ENCODE measurements at regions not wholly inside any gene's neighbourhood (a gene's known extent, or its start where the extent isn't known, plus 50 kb on each side); places are given as distances from the start of the nearest gene placed in this dataset.
A peak's percentile ranks its signal among the peaks of the same experiment; 100 is the strongest.

GRCh38 chr7:116354546-116355423 lies 144.4 kb downstream of the TES start:
- FAIRE-seq, result peak; percentile 96
- Histone ChIP-seq H3K4me1 (ENCODE audit: insufficient read depth, low read length) (peaks cover 47% of the 10 kb centered on the region), H3K4me2 (ENCODE audit: low read length) (peak overlapping the region; percentile 81), H3K9me3 (ENCODE audit: insufficient read depth, low read depth, low read length) (no peaks in the 10 kb centered on the region), H3K27ac (ENCODE audit: low read depth, low read length) (peak overlapping the region; percentile 92), H2AFZ (ENCODE audit: low read depth, low read length) (no peak overlapping the region), H3K27me3 (ENCODE audit: insufficient read depth, low read length) (no peaks in the 10 kb centered on the region), H3K79me2 (ENCODE audit: insufficient read depth, low read length) (no peaks in the 10 kb centered on the region), H4K20me1 (ENCODE audit: insufficient read depth, low read length) (no peaks in the 10 kb centered on the region), H3K36me3 (ENCODE audit: insufficient read depth, low read length) (no peaks in the 10 kb centered on the region), H3K9ac (ENCODE audit: low read length) (peak overlapping the region; percentile 73), H3K4me3 (ENCODE audit: insufficient read depth, low read depth, low read length) (peak overlapping the region; percentile 30)
- H3K27me3 Mint-ChIP-seq (ENCODE audit: low read depth, unreplicated experiment), result no peaks in the 10 kb centered on the region
- H3K36me3 Mint-ChIP-seq (ENCODE audit: low read depth, unreplicated experiment), result no peaks in the 10 kb centered on the region
- peak overlapping the region; percentile 98 for H3K27ac Mint-ChIP-seq (ENCODE audit: unreplicated experiment)
- peaks cover 2% of the 10 kb centered on the region for H3K9me3 Mint-ChIP-seq (ENCODE audit: unreplicated experiment)
- peak overlapping the region; percentile 74 for H3K4me3 Mint-ChIP-seq (ENCODE audit: unreplicated experiment)
- peaks cover 39% of the 10 kb centered on the region for H3K4me1 Mint-ChIP-seq (ENCODE audit: low read depth, unreplicated experiment)
- DNase-seq (ENCODE audit: low read depth), result peak; percentile 99
- TF ChIP-seq EZH2 (IDR thresholded peaks at IDR 0.05; ENCODE audit: insufficient read depth, low read length) (no peak), CTCF (IDR thresholded peaks at IDR 0.05; ENCODE audit: insufficient read depth, low read depth, low read length) (no peak)

DNA sequence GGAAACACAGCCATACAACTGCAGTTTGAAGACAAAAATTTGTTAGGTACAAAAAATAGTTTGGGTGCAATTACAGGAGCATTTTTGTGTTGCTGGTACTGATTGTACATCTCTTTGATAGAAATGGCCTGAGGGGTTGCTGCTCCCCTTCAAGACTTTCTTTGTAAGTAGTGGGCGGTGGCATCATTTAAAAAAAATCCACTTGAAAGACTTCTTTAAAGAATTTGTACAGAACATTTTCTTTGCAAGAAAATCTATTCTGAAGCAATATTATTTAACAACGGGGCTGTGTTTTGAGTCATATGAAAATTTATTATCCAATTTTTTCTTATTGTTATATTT lies 144.1 kb upstream of the CAV2 start:
- no peaks in the 10 kb centered on the region for H3K36me3 ChIP-seq (ENCODE audit: insufficient read depth, low read length)
- peak overlapping the region; percentile 73 for H3K9ac ChIP-seq (ENCODE audit: low read length)
- Mint-ChIP-seq H3K4me1 (ENCODE audit: low read depth, unreplicated experiment) (peaks cover 39% of the 10 kb centered on the region), H3K9me3 (ENCODE audit: unreplicated experiment) (peaks cover 2% of the 10 kb centered on the region), H3K27ac (ENCODE audit: unreplicated experiment) (peak overlapping the region; percentile 98), H3K36me3 (ENCODE audit: low read depth, unreplicated experiment) (no peaks in the 10 kb centered on the region), H3K4me3 (ENCODE audit: unreplicated experiment) (peak overlapping the region; percentile 74), H3K27me3 (ENCODE audit: low read depth, unreplicated experiment) (no peaks in the 10 kb centered on the region)
- H3K27me3 ChIP-seq (ENCODE audit: insufficient read depth, low read length), result no peaks in the 10 kb centered on the region
- H3K4me3 ChIP-seq (ENCODE audit: insufficient read depth, low read depth, low read length), result no peak overlapping the region
- peaks cover 47% of the 10 kb centered on the region for H3K4me1 ChIP-seq (ENCODE audit: insufficient read depth, low read length)
- H3K9me3 ChIP-seq (ENCODE audit: insufficient read depth, low read depth, low read length), result no peaks in the 10 kb centered on the region
- no peak for FAIRE-seq
- H3K4me2 ChIP-seq (ENCODE audit: low read length), result peak overlapping the region; percentile 81
- no peak for DNase-seq (ENCODE audit: low read depth)
- H2AFZ ChIP-seq (ENCODE audit: low read depth, low read length), result no peak overlapping the region
- H4K20me1 ChIP-seq (ENCODE audit: insufficient read depth, low read length), result no peaks in the 10 kb centered on the region
- TF ChIP-seq EZH2 (IDR thresholded peaks at IDR 0.05; ENCODE audit: insufficient read depth, low read length) (no peak), CTCF (IDR thresholded peaks at IDR 0.05; ENCODE audit: insufficient read depth, low read depth, low read length) (no peak)
- H3K27ac ChIP-seq (ENCODE audit: low read depth, low read length), result peak overlapping the region; percentile 92
- H3K79me2 ChIP-seq (ENCODE audit: insufficient read depth, low read length), result no peaks in the 10 kb centered on the region
